HepG2 (cell line): ENCODE measurements at regions not wholly inside any gene's neighbourhood (a gene's known extent, or its start where the extent isn't known, plus 50 kb on each side); places are given as distances from the start of the nearest gene placed in this dataset.

Source experiments
- ATAC-seq: fragments of 200-7000 bp; cut with Tn5 transposase; 3 replicates; pipeline ENCODE4 v1.9.1; 2020; ENCODE audit warnings: mild to moderate bottlenecking, moderate library complexity
- BruUV-seq: library from RNA; stranded (reverse); fragments of 400-500 nt; replicated peaks from 2 replicates; lab custom pipeline; 2021; lab: Mats Ljungman, UMichigan
- CTCF ChIA-PET: fragments of 300-600 bp; formaldehyde crosslinking; extraction: SDS; loops from one replicate; lab custom pipeline; 2021; ENCODE audit warnings: low total read pairs, inconsistent platforms, low intra/inter-chr PET ratio; lab: Yijun Ruan, JAX
- POLR2A ChIA-PET: fragments of 350-600 bp; sonication (Branson Sonifier 250); formaldehyde crosslinking; loops from one replicate; lab custom pipeline; 2020; ENCODE audit warnings: antibody characterized with exemption, inconsistent platforms; lab: Yijun Ruan, JAX
- DNase-seq: peaks from one replicate; pipeline ENCODE4 v3.0.0-alpha.2; 2015; ENCODE audit warnings: low spot score
- FAIRE-seq: peaks from 3 replicates; lab custom pipeline; 2011; peaks lifted over from hg19 to GRCh38; lab: Jason Lieb, UNC
- H2AFZ ChIP-seq: one replicate; pipeline ENCODE4 v1.6.1; 2011; ENCODE audit warnings: low read length, inconsistent platforms
- H3K27ac ChIP-seq: fragments of 300-600 bp; 3 replicates; pipeline ENCODE4 v1.8.0; 2011; ENCODE audit warnings: mixed run types, mild to moderate bottlenecking, mixed read lengths, low read length, inconsistent platforms; ENCODE audit not compliant: insufficient read depth; ENCODE audit errors: extremely low read length
- H3K27me3 ChIP-seq, 2 experiments: fragments of 200-600 bp in 1 of 2; 2 replicates in 1 of 2; 3 replicates in 1 of 2; pipeline versions ENCODE4 v1.6.0 to v1.8.0; 2011; ENCODE audit warnings: low read length in 2 of 2, mild to moderate bottlenecking in 2 of 2, moderate library complexity in 2 of 2, inconsistent platforms in 1 of 2; ENCODE audit not compliant: insufficient read depth in 2 of 2, control insufficient read depth in 1 of 2
- H3K36me3 ChIP-seq, 2 experiments: fragments of 200-600 bp in 1 of 2; replicated peaks in 1 of 2; 2 replicates in 1 of 2; 3 replicates in 1 of 2; pipeline versions ENCODE4 v1.5.1 to v1.8.0; 2011; ENCODE audit warnings: low read length in 2 of 2, inconsistent platforms in 1 of 2; ENCODE audit not compliant: insufficient read depth in 2 of 2, control insufficient read depth in 1 of 2
- H3K4me1 ChIP-seq: 2 replicates; pipeline ENCODE4 v1.5.1; 2012; ENCODE audit warnings: low read length, inconsistent platforms; ENCODE audit not compliant: insufficient read depth
- H3K4me2 ChIP-seq: 2 replicates; pipeline ENCODE4 v1.6.0; 2011; ENCODE audit warnings: low read depth, low read length, inconsistent platforms
- H3K4me3 ChIP-seq, 3 experiments: fragments of 200-600 bp in 1 of 3; sonication (generic), shearing (Covaris generic) in 1 of 3; replicated peaks in 1 of 3; 2 replicates each; pipeline ENCODE4 v1.5.1; 2011 to 2016; ENCODE audit warnings: low read length in 3 of 3, inconsistent platforms in 2 of 3, low read depth in 2 of 3, mild to moderate bottlenecking in 2 of 3, control low read depth in 1 of 3, mixed read lengths in 1 of 3; ENCODE audit not compliant: insufficient read depth in 1 of 3
- H3K79me2 ChIP-seq: one replicate; pipeline ENCODE4 v1.6.1; 2011; ENCODE audit warnings: low read length, inconsistent platforms; ENCODE audit not compliant: insufficient read depth
- H3K9ac ChIP-seq: 2 replicates; pipeline ENCODE4 v1.6.0; 2011; ENCODE audit warnings: mild to moderate bottlenecking, low read depth, low read length, inconsistent platforms; ENCODE audit not compliant: insufficient read depth
- H3K9me3 ChIP-seq: 2 replicates; pipeline ENCODE4 v1.5.1; 2012; ENCODE audit warnings: mild to moderate bottlenecking, low read length
- H4K20me1 ChIP-seq: 2 replicates; pipeline ENCODE4 v1.6.0; 2011; ENCODE audit warnings: inconsistent platforms, mild to moderate bottlenecking, low read length, moderate library complexity; ENCODE audit not compliant: insufficient read depth
- KIAA2018 ChIP-seq: sonication (generic); formaldehyde crosslinking; IDR thresholded peaks from 2 replicates; pipeline ENCODE4 v1.5.0; 2020; ENCODE audit warnings: mild to moderate bottlenecking, missing genetic modification reagents, borderline replicate concordance
- POGZ ChIP-seq: sonication (generic); formaldehyde crosslinking; IDR thresholded peaks from 2 replicates; pipeline ENCODE4 v1.4.0; 2020; ENCODE audit warnings: mild to moderate bottlenecking, missing genetic modification reagents
- RBM39 ChIP-seq: fragments of 200-400 bp; formaldehyde crosslinking; IDR thresholded peaks from one replicate; pipeline ENCODE4 v1.6.1; 2018; ENCODE audit warnings: antibody characterized with exemption, mild to moderate bottlenecking, low read depth, low read length; ENCODE audit not compliant: poor library complexity, severe bottlenecking
- ZBTB21 ChIP-seq: sonication (generic); formaldehyde crosslinking; IDR thresholded peaks from 2 replicates; pipeline ENCODE4 v1.4.0; 2020; ENCODE audit warnings: missing genetic modification reagents
- ZBTB7A ChIP-seq: sonication (generic); formaldehyde crosslinking; IDR thresholded peaks from 2 replicates; pipeline ENCODE4 v1.8.0; 2022; ENCODE audit warnings: mild to moderate bottlenecking, missing genetic modification reagents
- ZNF276 ChIP-seq: sonication (generic); formaldehyde crosslinking; IDR thresholded peaks from 2 replicates; pipeline ENCODE4 v1.4.0; 2020; ENCODE audit warnings: mild to moderate bottlenecking, low read depth, missing genetic modification reagents
- ZNF839 ChIP-seq: sonication (generic); formaldehyde crosslinking; IDR thresholded peaks from 2 replicates; pipeline ENCODE4 v1.4.0; 2020; ENCODE audit warnings: missing genetic modification reagents, mild to moderate bottlenecking, borderline replicate concordance
- ZSCAN12 ChIP-seq: sonication (generic); formaldehyde crosslinking; IDR thresholded peaks from 2 replicates; pipeline ENCODE4 v1.9.0; 2021; ENCODE audit warnings: mild to moderate bottlenecking, missing genetic modification reagents
- WGBS: methylation state at CpG from one replicate; pipeline ENCODE4 v1.1.6; 2017; ENCODE audit warnings: low lambda C conversion rate; 5-methylcytosine and 5-hydroxymethylcytosine counted together
- in situ Hi-C: cut with HindIII; loops from 2 replicates; pipeline ENCODE4 v1.10.0; 2017; ENCODE audit warnings: low pct_unique_long_range_greater_than_20kb; ENCODE audit not compliant: extremely low pct_ligation_motif_present
- intact Hi-C: fragments of 100-400 bp; cut with micrococcal nuclease; formaldehyde crosslinking; loops from one replicate; pipeline ENCODE4 v1.10.0; 2022; ENCODE audit not compliant: unreplicated experiment
- TF ChIP-seq, protein P1 (sequence below): sonication (generic); formaldehyde crosslinking; IDR thresholded peaks from 2 replicates; pipeline ENCODE4 v1.4.0; 2020; ENCODE audit warnings: missing genetic modification reagents

GRCh38 chr17:83024218-83024971 lies 55.0 kb upstream of the METRNL start:
- no peak for DNase-seq
- H3K79me2 ChIP-seq, result no peaks in the 10 kb centered on the region
- H3K36me3 ChIP-seq, result peaks cover 9 to 17% of the 10 kb centered on the region in 2 experiments; a peak in 4 of 5 replicates
- in situ Hi-C loops, result no loop called here
- no peaks in the 10 kb centered on the region for H3K9me3 ChIP-seq
- ATAC-seq, result 0 out of 3 replicates have a peak, but pooled peaks have one; percentile 23
- WGBS, result 98% methylated on average over 27 of the region's 43 CpGs
- H3K27ac ChIP-seq, result no peak overlapping the region
- H2AFZ ChIP-seq, result no peak overlapping the region
- ChIA-PET CTCF (no interaction called here), POLR2A (no interaction called here)
- H4K20me1 ChIP-seq, result no peaks in the 10 kb centered on the region
- H3K9ac ChIP-seq, result no peak overlapping the region
- no peak for FAIRE-seq
- no peaks in the 10 kb centered on the region for H3K27me3 ChIP-seq
- intact Hi-C loops, result no loop called here
- no peaks in the 10 kb centered on the region for H3K4me1 ChIP-seq
- no peak overlapping the region for H3K4me3 ChIP-seq
- no TSS peak for BruUV-seq
- no peak overlapping the region for H3K4me2 ChIP-seq
- TF ChIP-seq ZSCAN12 (CRISPR knock-in tag), result no peak
- no peak for TF ChIP-seq KIAA2018 (CRISPR knock-in tag)
- TF ChIP-seq ZNF839, result no peak
- no peak for TF ChIP-seq ZBTB7A
- TF ChIP-seq ZBTB21 (CRISPR knock-in tag), result no peak
- no peak for TF ChIP-seq RBM39
- TF ChIP-seq ZNF276 (CRISPR knock-in tag), result no peak
- no peak for TF ChIP-seq POGZ (CRISPR knock-in tag)
- TF ChIP-seq, protein P1, sequence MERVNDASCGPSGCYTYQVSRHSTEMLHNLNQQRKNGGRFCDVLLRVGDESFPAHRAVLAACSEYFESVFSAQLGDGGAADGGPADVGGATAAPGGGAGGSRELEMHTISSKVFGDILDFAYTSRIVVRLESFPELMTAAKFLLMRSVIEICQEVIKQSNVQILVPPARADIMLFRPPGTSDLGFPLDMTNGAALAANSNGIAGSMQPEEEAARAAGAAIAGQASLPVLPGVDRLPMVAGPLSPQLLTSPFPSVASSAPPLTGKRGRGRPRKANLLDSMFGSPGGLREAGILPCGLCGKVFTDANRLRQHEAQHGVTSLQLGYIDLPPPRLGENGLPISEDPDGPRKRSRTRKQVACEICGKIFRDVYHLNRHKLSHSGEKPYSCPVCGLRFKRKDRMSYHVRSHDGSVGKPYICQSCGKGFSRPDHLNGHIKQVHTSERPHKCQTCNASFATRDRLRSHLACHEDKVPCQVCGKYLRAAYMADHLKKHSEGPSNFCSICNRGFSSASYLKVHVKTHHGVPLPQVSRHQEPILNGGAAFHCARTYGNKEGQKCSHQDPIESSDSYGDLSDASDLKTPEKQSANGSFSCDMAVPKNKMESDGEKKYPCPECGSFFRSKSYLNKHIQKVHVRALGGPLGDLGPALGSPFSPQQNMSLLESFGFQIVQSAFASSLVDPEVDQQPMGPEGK (CRISPR knock-in tag), result no peak
